HUDEP-2 (cell line): ENCODE measurements at regions not wholly inside any gene's neighbourhood (a gene's known extent, or its start where the extent isn't known, plus 50 kb on each side); places are given as distances from the start of the nearest gene placed in this dataset.
A peak's percentile ranks its signal among the peaks of the same experiment; 100 is the strongest.

Source experiments
- DNase-seq, 76 experiments: peaks; one replicate each; lab custom pipeline; 2025; ENCODE audit not compliant: unreplicated experiment in 76 of 76; lab: John Stamatoyannopoulos, UW

- no peak for DNase-seq
These were observed 244.9 kb upstream of the KLF4 start for GRCh38 chr9:107734256-107735013.

GRCh38 chr9:107733523-107733894, 243.9 kb upstream of the KLF4 start:
- no peak for DNase-seq

- no peak for DNase-seq
These were observed 243.4 kb upstream of the KLF4 start for GRCh38 chr9:107732781-107733522.

GRCh38 chr9:107731115-107731762, 241.7 kb upstream of the KLF4 start:
- no peak for DNase-seq

GRCh38 chr9:107730666-107731065, 241.1 kb upstream of the KLF4 start:
- no peak for DNase-seq

GRCh38 chr9:107727086-107727780, 237.7 kb upstream of the KLF4 start:
- no peak for DNase-seq

GRCh38 chr9:107723015-107723414, 233.4 kb upstream of the KLF4 start:
- DNase-seq = no peak

- no peak for DNase-seq
These were observed 232.2 kb upstream of the KLF4 start for GRCh38 chr9:107721705-107722245.

GRCh38 chr9:107720501-107720900, 230.9 kb upstream of the KLF4 start:
- DNase-seq = no peak

GRCh38 chr9:107717529-107718314, 228.2 kb upstream of the KLF4 start:
- DNase-seq = no peak

GRCh38 chr9:107715740-107716139, 226.2 kb upstream of the KLF4 start:
- DNase-seq = no peak

- no peak for DNase-seq
These were observed 223.9 kb upstream of the KLF4 start for GRCh38 chr9:107713470-107713869.

- no peak for DNase-seq
These were observed 222.8 kb upstream of the KLF4 start for GRCh38 chr9:107712390-107712789.

- DNase-seq = no peak
These were observed 222.0 kb upstream of the KLF4 start for GRCh38 chr9:107711542-107711941.

GRCh38 chr9:107710953-107711352, 221.4 kb upstream of the KLF4 start:
- DNase-seq = no peak

GRCh38 chr9:107710546-107710945, 221.0 kb upstream of the KLF4 start:
- no peak for DNase-seq

GRCh38 chr9:107708791-107709190, 219.2 kb upstream of the KLF4 start:
- peak in 22 of 76 experiments; percentile 2 to 60 (median 16) for DNase-seq

GRCh38 chr9:107707915-107708441, 218.4 kb upstream of the KLF4 start:
- peak in 58 of 76 experiments; percentile 2 to 87 (median 56) for DNase-seq

GRCh38 chr9:107707428-107707837, 217.9 kb upstream of the KLF4 start:
- peak in 27 of 76 experiments; percentile 4 to 69 (median 17) for DNase-seq
